ENCODE measurements at regions not wholly inside any gene's neighbourhood (a gene's known extent, or its start where the extent isn't known, plus 50 kb on each side); places are given as distances from the start of the nearest gene placed in this dataset.
A peak's percentile ranks its signal among the peaks of the same experiment; 100 is the strongest.

DNA sequence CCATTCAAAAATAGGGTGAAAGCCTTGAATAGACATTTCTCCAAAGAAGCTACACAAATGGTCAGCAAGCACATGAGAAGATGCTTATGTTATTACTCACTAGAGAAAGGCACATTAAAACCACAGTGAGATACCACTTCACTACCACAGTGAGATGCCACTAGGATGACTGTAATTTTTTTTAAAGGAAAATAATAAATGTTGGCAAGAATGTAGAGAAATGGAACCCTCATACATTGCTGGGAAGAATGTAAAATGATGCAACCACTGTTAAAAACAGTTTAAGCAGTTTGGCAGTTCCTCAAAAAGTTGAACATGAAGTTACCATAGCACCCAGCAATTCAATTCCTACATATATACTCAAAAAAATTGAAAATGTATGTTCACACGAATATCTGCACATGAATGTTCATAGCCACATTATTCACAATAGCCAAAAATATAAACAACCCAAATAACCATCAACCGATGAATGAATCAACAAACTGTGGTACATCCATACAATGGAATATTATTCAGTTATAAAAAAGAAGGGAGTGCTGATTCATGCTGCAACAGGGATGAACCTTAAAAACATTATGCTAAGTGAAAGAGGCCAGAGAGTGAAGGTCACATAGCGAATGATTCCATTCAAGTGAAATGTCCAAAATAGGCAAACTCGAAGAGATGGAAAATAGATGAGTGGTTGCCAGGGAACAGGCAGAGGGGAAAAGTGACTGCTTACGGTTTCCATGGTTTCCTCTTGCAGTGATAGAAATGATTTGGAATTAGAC lies 156.2 kb upstream of the NDUFV2 start:
- TF ChIP-seq POLR2A (IDR thresholded peaks at IDR 0.05; ENCODE audit: control extremely low read depth in 1 of 2, low read depth in 2 of 2, low read length in 2 of 2) (no peak), YY1 (IDR thresholded peaks at IDR 0.05; ENCODE audit: low read depth, low read length) (no peak), POU5F1 (IDR thresholded peaks at IDR 0.05; ENCODE audit: low read depth, low read length) (no peak), KDM1A (IDR thresholded peaks at IDR 0.05; ENCODE audit: borderline replicate concordance, low read length) (0 out of 2 replicates have a peak, but pooled peaks have one; percentile 33)
- TF ChIP-seq, protein P1, sequence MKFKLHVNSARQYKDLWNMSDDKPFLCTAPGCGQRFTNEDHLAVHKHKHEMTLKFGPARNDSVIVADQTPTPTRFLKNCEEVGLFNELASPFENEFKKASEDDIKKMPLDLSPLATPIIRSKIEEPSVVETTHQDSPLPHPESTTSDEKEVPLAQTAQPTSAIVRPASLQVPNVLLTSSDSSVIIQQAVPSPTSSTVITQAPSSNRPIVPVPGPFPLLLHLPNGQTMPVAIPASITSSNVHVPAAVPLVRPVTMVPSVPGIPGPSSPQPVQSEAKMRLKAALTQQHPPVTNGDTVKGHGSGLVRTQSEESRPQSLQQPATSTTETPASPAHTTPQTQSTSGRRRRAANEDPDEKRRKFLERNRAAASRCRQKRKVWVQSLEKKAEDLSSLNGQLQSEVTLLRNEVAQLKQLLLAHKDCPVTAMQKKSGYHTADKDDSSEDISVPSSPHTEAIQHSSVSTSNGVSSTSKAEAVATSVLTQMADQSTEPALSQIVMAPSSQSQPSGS (IDR thresholded peaks at IDR 0.05; ENCODE audit: low read length) = no peak
- TF ChIP-seq, protein P2, sequence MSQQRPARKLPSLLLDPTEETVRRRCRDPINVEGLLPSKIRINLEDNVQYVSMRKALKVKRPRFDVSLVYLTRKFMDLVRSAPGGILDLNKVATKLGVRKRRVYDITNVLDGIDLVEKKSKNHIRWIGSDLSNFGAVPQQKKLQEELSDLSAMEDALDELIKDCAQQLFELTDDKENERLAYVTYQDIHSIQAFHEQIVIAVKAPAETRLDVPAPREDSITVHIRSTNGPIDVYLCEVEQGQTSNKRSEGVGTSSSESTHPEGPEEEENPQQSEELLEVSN (IDR thresholded peaks at IDR 0.05) = no peak
- Histone ChIP-seq H3K23ac (ENCODE audit: insufficient read length) (no peak overlapping the region), H3K79me1 (ENCODE audit: low read depth, low read length) (no peaks in the 10 kb centered on the region), H3K18ac (ENCODE audit: extremely low read depth, low read length) (no peak overlapping the region), H4K8ac (ENCODE audit: extremely low read depth, insufficient read depth, low read length) (no peak overlapping the region), H3K56ac (replicated peaks; ENCODE audit: insufficient read length, low read depth, low read length) (no peak overlapping the region), H3K79me2 (ENCODE audit: control insufficient read depth in 1 of 2, insufficient read depth in 2 of 2, low read length in 2 of 2) (no peaks in the 10 kb centered on the region; a peak in 1 of 4 replicates), H4K91ac (replicated peaks; ENCODE audit: insufficient read length, low read length) (no peak overlapping the region), H3K4me1 (replicated peaks in 1 of 4; ENCODE audit: control insufficient read depth in 3 of 4, insufficient read depth in 4 of 4, low read length in 3 of 4) (peaks cover 10 to 21% (median 16%) of the 10 kb centered on the region in 4 experiments), H2AFZ (ENCODE audit: low read length) (no peak overlapping the region), H3K4me3 (ENCODE audit: extremely low read depth in 1 of 4, insufficient read depth in 2 of 4, low read depth in 3 of 4, low read length in 4 of 4) (no peak overlapping the region), H3K23me2 (ENCODE audit: low read depth, low read length) (no peaks in the 10 kb centered on the region; the same call in 1 of the 2 replicates), H3K36me3 (ENCODE audit: control insufficient read depth in 2 of 4, insufficient read depth in 4 of 4, low read length in 3 of 4) (no peaks in the 10 kb centered on the region), H3K27ac (ENCODE audit: low read depth, low read length) (no peak overlapping the region), H3K14ac (ENCODE audit: insufficient read length) (no peak overlapping the region), H2BK12ac (ENCODE audit: low read depth, low read length) (no peak overlapping the region), H3K27me3 (replicated peaks in 1 of 4; ENCODE audit: control insufficient read depth in 3 of 4, extremely low read depth in 1 of 4, insufficient read depth in 3 of 4, low read length in 3 of 4) (0 out of 7 replicates have a peak, but pooled peaks cover 0 to 2% (median 0%) of the 10 kb centered on the region in 4 experiments), H2AK5ac (ENCODE audit: low read depth, low read length) (peak overlapping the region; percentile 84; the same call in 1 of the 2 replicates), H4K20me1 (replicated peaks in 1 of 2; ENCODE audit: control insufficient read depth in 1 of 2, insufficient read depth in 2 of 2, low read length in 2 of 2) (no peaks in the 10 kb centered on the region), H2BK5ac (ENCODE audit: low read depth, low read length) (no peak overlapping the region), H3K9ac (replicated peaks in 1 of 4; ENCODE audit: extremely low read depth in 1 of 4, low read depth in 3 of 4, low read length in 3 of 4) (no peak overlapping the region), H3K4me2 (ENCODE audit: insufficient read depth in 1 of 2, low read depth in 2 of 2, low read length in 2 of 2) (no peak overlapping the region), H2BK15ac (ENCODE audit: low read length) (no peak overlapping the region), H2BK20ac (ENCODE audit: low read length) (no peak overlapping the region), H2BK120ac (replicated peaks; ENCODE audit: low read depth, low read length) (no peak overlapping the region), H4K5ac (ENCODE audit: insufficient read length, low read depth, low read length) (no peak overlapping the region), H3K4ac (replicated peaks; ENCODE audit: insufficient read length, low read depth, low read length) (no peak overlapping the region), H3K9me3 (ENCODE audit: insufficient read depth in 2 of 2, low read depth in 1 of 2, low read length in 1 of 2) (peaks cover 0 to 6% of the 10 kb centered on the region in 2 experiments; a peak in 2 of 4 replicates)
- ChIA-PET POLR2A (ENCODE audit: partially characterized antibody) (no interaction called here), CTCF (ENCODE audit: partially characterized antibody) (interaction anchor here (0.8 kb wide), 1 partner anchor 223 kb away, joined by 3 read pairs; no protein-coding TSS in a partner anchor)
- FAIRE-seq = no peak
- 89% methylated on average over 5 of the region's 5 CpGs; no CpG with 5 or more reads in 1 of the 2 experiments for WGBS, 2 experiments (ENCODE audit: extremely low coverage in 1 of 2, insufficient coverage in 1 of 2, insufficient read length in 1 of 2, insufficient replicate concordance in 2 of 2, low coverage in 1 of 2, low lambda C conversion rate in 2 of 2, missing lambda C conversion rate in 1 of 2)
- DNase-seq (ENCODE audit: low read depth in 1 of 2, low spot score in 2 of 2) = no peak

All from H1 (cell line).